ENCODE measurements at regions not wholly inside any gene's neighbourhood (a gene's known extent, or its start where the extent isn't known, plus 50 kb on each side); places are given as distances from the start of the nearest gene placed in this dataset.
"Not testable (repeated sequence)": the region's sequence is repeated elsewhere in the genome, so short reads cannot be mapped to it uniquely, and the experiment has no call there.

GRCh38 chr6:21728141-21728540, 134.6 kb downstream of the SOX4 start:
- no peak overlapping the region for H3K4me3 ChIP-seq (ENCODE audit: insufficient read depth, low read depth, low read length)
- no peaks in the 10 kb centered on the region for H3K36me3 ChIP-seq (replicated peaks; ENCODE audit: control insufficient read depth, insufficient read depth, low read length)
- H3K27me3 ChIP-seq (ENCODE audit: control insufficient read depth, insufficient read depth, low read length): no peaks in the 10 kb centered on the region
- DNase-seq: no peak

DNA sequence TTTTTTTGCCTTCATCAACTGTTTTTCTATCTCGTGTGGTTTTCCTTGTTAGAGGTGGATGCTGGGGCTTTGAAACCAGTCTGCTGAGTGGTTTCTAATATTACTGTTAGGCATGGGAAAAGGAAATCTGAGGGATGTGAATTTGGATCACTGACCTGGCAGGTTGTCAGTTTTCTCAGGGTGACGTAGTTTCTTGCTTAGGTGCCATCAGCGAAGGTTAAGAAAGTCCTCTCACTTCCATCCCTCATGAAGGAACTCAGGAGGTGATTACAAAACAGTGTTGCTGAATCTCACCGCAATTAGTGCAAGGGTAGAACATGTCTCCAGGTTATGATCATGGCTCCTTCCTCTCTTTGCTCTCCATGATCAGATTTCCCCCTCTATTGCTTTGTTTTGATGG, 135.9 kb downstream of the SOX4 start:
- Histone ChIP-seq H3K27me3 (ENCODE audit: control insufficient read depth, insufficient read depth, low read length) (no peaks in the 10 kb centered on the region), H3K4me3 (ENCODE audit: insufficient read depth, low read depth, low read length) (no peak overlapping the region), H3K36me3 (replicated peaks; ENCODE audit: control insufficient read depth, insufficient read depth, low read length) (no peaks in the 10 kb centered on the region)
- DNase-seq: no peak

DNA sequence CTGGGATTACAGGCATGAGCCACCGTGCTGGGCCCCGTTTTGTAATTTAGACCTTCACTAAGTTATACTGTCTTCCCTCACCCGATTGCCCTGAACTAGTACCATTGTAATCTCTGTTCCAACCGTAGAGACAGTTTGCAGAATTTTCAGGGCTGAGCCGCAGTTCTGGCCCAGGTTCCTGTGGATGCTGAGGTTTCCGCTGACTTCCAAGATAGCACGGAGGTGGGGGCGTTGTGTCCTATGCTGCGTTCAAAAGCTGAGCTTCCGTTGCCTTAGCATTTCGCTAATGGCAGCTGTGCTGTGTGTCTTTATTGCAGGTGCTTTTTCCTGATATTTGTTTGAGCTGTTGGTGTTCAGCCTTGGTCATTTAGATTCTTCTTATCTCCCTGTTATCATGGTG, 137.0 kb downstream of the SOX4 start:
- no peaks in the 10 kb centered on the region for H3K27me3 ChIP-seq (ENCODE audit: control insufficient read depth, insufficient read depth, low read length)
- H3K36me3 ChIP-seq (replicated peaks; ENCODE audit: control insufficient read depth, insufficient read depth, low read length): no peaks in the 10 kb centered on the region
- no peak overlapping the region for H3K4me3 ChIP-seq (ENCODE audit: insufficient read depth, low read depth, low read length)
- DNase-seq: no peak

GRCh38 chr6:21731411-21732031, 138.0 kb downstream of the SOX4 start:
- Histone ChIP-seq H3K27me3 (ENCODE audit: control insufficient read depth, insufficient read depth, low read length) (no peaks in the 10 kb centered on the region), H3K36me3 (replicated peaks; ENCODE audit: control insufficient read depth, insufficient read depth, low read length) (no peaks in the 10 kb centered on the region), H3K4me3 (ENCODE audit: insufficient read depth, low read depth, low read length) (no peak overlapping the region)
- DNase-seq: no peak

DNA sequence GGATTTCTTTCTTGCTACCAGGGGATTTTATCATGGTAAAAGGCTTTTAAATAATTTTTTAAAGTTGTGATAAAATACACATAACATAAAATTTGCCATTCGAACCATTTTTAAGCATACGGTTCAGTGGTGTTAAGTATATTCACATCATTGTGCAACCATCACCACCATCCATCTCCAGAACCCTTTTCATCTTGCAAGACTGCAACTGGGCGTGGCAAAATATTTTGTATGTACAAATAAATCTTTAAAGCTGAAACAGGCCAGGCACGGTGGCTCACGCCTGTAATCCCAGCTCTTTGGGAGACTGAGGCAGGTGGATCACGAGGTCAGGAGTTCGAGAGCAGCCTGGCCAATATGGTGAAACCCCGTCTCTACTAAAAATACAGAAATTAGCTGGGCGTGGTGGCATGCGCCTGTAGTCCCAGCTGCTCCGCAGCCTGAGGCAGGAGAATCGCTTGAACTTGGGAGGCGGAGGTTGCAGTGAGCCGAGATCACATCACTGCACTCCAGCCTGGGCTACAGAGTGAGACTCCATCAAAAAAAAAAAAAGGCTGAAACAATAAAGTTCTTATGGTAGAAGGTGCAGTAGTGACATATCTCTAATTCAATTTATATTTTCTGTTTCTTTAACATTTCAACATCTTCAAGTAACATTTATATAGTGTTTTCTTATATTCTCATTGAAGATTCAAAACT, 138.6 kb downstream of the SOX4 start:
- not testable (repeated sequence) for H3K36me3 ChIP-seq (replicated peaks; ENCODE audit: control insufficient read depth, insufficient read depth, low read length); DNase-seq; H3K27me3 ChIP-seq (ENCODE audit: control insufficient read depth, insufficient read depth, low read length); H3K4me3 ChIP-seq (ENCODE audit: insufficient read depth, low read depth, low read length)

- Histone ChIP-seq H3K36me3 (replicated peaks; ENCODE audit: control insufficient read depth, insufficient read depth, low read length) (no peaks in the 10 kb centered on the region), H3K27me3 (ENCODE audit: control insufficient read depth, insufficient read depth, low read length) (no peaks in the 10 kb centered on the region), H3K4me3 (ENCODE audit: insufficient read depth, low read depth, low read length) (no peak overlapping the region)
- DNase-seq: no peak
Observed at GRCh38 chr6:21732731-21733130, 139.2 kb downstream of the SOX4 start.

DNA sequence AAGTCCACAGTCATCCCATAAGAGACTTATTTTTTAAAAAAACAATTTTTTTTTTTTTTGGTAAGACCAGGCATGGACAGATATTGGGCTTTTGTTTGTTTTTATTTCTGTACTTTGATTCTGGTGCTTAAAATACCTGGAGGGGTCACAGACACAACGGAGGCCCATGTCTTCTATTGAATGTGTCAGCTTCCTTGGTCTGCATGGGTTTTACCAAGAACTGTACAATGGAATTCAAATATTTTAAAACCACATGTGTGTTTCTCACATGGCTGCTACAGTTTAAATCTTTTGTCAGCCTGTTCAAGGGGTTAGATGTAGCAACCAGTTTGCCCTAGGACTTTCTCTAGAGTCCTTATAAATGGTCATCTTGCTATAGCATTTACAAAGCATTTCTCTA, 139.8 kb downstream of the SOX4 start:
- DNase-seq: no peak
- no peak overlapping the region for H3K4me3 ChIP-seq (ENCODE audit: insufficient read depth, low read depth, low read length)
- no peaks in the 10 kb centered on the region for H3K27me3 ChIP-seq (ENCODE audit: control insufficient read depth, insufficient read depth, low read length)
- H3K36me3 ChIP-seq (replicated peaks; ENCODE audit: control insufficient read depth, insufficient read depth, low read length): no peaks in the 10 kb centered on the region

- H3K4me3 ChIP-seq (ENCODE audit: insufficient read depth, low read depth, low read length): no peak overlapping the region
- H3K27me3 ChIP-seq (ENCODE audit: control insufficient read depth, insufficient read depth, low read length): no peaks in the 10 kb centered on the region
- DNase-seq: no peak
- no peaks in the 10 kb centered on the region for H3K36me3 ChIP-seq (replicated peaks; ENCODE audit: control insufficient read depth, insufficient read depth, low read length)
Observed at GRCh38 chr6:21734204-21734603, 140.7 kb downstream of the SOX4 start.

DNA sequence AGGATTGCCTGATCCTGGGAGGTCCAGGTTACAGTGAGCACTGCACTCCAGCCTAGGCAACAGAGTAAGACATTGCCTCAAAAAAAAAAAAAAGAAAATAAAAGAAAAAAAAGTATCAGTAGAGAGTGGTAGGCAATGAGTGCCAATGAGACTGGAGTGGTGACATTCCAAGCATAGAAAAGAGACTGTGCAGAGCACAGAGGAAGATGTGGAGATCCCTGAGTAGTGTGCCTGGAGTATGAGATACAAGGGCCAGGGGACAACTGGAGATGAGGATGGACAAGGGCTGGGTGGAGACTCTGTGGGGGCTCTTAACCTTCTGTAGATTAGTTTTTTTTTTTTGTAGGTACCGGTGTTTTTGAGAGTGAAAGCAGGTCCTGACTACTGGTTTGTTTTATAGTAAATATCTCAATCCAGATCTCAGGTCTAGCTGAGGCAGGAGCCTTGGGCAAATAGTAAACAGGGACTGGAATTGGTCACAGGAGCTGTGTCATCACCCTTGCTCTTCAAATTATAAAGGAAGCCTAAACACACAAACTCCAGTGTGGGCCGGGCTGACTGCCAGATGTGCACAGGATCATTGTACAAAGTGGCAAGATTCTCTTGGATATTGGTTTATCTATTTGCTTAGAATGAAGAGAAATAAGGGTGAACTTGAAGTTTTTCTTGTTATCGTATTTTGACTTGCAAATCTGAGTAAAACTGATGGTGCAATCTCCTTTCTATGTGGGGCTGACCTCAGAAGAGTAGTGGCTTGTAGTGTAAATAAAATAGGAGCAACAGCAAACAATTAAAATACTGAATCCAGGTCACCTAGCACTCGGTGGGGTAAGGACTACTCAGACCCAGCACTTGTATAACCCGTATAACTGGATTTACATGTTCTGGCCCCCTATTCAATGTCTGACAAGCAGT, 144.9 kb downstream of the SOX4 start:
- Histone ChIP-seq H3K36me3 (replicated peaks; ENCODE audit: control insufficient read depth, insufficient read depth, low read length) (no peaks in the 10 kb centered on the region), H3K27me3 (ENCODE audit: control insufficient read depth, insufficient read depth, low read length) (no peaks in the 10 kb centered on the region), H3K4me3 (ENCODE audit: insufficient read depth, low read depth, low read length) (no peak overlapping the region)
- DNase-seq: no peak

GRCh38 chr6:21739241-21739640, 145.7 kb downstream of the SOX4 start:
- DNase-seq: no peak
- Histone ChIP-seq H3K27me3 (ENCODE audit: control insufficient read depth, insufficient read depth, low read length) (no peaks in the 10 kb centered on the region), H3K4me3 (ENCODE audit: insufficient read depth, low read depth, low read length) (no peak overlapping the region), H3K36me3 (replicated peaks; ENCODE audit: control insufficient read depth, insufficient read depth, low read length) (no peaks in the 10 kb centered on the region)

GRCh38 chr6:21739838-21740237, 146.3 kb downstream of the SOX4 start:
- Histone ChIP-seq H3K36me3 (replicated peaks; ENCODE audit: control insufficient read depth, insufficient read depth, low read length) (no peaks in the 10 kb centered on the region), H3K4me3 (ENCODE audit: insufficient read depth, low read depth, low read length) (no peak overlapping the region), H3K27me3 (ENCODE audit: control insufficient read depth, insufficient read depth, low read length) (no peaks in the 10 kb centered on the region)
- no peak for DNase-seq

GRCh38 chr6:21740376-21741124, 147.0 kb downstream of the SOX4 start:
- H3K4me3 ChIP-seq (ENCODE audit: insufficient read depth, low read depth, low read length): no peak overlapping the region
- H3K27me3 ChIP-seq (ENCODE audit: control insufficient read depth, insufficient read depth, low read length): no peaks in the 10 kb centered on the region
- H3K36me3 ChIP-seq (replicated peaks; ENCODE audit: control insufficient read depth, insufficient read depth, low read length): no peaks in the 10 kb centered on the region
- DNase-seq: no peak

GRCh38 chr6:21741221-21742109, 147.9 kb downstream of the SOX4 start:
- H3K27me3 ChIP-seq (ENCODE audit: control insufficient read depth, insufficient read depth, low read length): no peaks in the 10 kb centered on the region
- DNase-seq: no peak
- H3K36me3 ChIP-seq (replicated peaks; ENCODE audit: control insufficient read depth, insufficient read depth, low read length): no peaks in the 10 kb centered on the region
- H3K4me3 ChIP-seq (ENCODE audit: insufficient read depth, low read depth, low read length): no peak overlapping the region

DNA sequence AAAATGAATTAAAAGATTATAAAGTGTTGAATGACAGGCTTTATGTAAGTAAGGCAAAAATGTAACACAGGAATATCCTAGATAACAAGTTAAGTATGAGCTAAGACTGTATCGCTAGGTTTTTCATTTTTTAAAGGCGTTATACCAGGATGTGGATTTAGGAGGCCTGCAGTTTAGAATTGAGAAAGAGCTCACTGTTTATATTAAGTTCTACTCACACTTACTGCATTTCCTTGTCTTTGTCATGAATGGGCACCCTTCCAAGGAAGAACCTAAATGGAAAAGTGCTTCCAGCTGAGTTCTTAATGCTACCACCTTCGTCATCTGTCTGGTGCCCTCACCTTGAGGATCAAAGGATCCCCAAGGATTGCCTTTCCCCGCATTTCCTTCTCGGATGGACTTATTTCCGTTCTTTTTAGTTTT, 148.7 kb downstream of the SOX4 start:
- Histone ChIP-seq H3K4me3 (ENCODE audit: insufficient read depth, low read depth, low read length) (no peak overlapping the region), H3K27me3 (ENCODE audit: control insufficient read depth, insufficient read depth, low read length) (no peaks in the 10 kb centered on the region), H3K36me3 (replicated peaks; ENCODE audit: control insufficient read depth, insufficient read depth, low read length) (no peaks in the 10 kb centered on the region)
- no peak for DNase-seq
